Keratinocyte (primary cell): ENCODE measurements at regions not wholly inside any gene's neighbourhood (a gene's known extent, or its start where the extent isn't known, plus 50 kb on each side); places are given as distances from the start of the nearest gene placed in this dataset.

Experiments
- DNase-seq: peaks from one replicate; pipeline ENCODE4 v3.0.0-alpha.2; 2011; ENCODE audit warnings: low read depth, missing footprints, low spot score
- FAIRE-seq: peaks from 2 replicates; lab custom pipeline; 2011; peaks lifted over from hg19 to GRCh38; lab: Jason Lieb, UNC
- H2AFZ ChIP-seq: 2 replicates; pipeline ENCODE4 v1.6.0; 2012; ENCODE audit warnings: low read length, control low read depth, inconsistent platforms; ENCODE audit not compliant: control insufficient read depth
- H3K27ac ChIP-seq: 2 replicates; pipeline ENCODE4 v1.5.1; 2011; ENCODE audit warnings: low read length; ENCODE audit not compliant: control insufficient read depth, insufficient read depth
- H3K27me3 ChIP-seq: 3 replicates; pipeline ENCODE4 v1.6.0; 2011; ENCODE audit warnings: low read length; ENCODE audit not compliant: control insufficient read depth, insufficient read depth; ENCODE audit errors: extremely low read depth
- H3K36me3 ChIP-seq, 2 experiments: 2 replicates in 1 of 2; 3 replicates in 1 of 2; pipeline ENCODE4 v1.5.1; 2011; ENCODE audit warnings: low read length in 2 of 2, mild to moderate bottlenecking in 1 of 2; ENCODE audit not compliant: control insufficient read depth in 2 of 2, insufficient read depth in 2 of 2; ENCODE audit errors: extremely low read depth in 1 of 2
- H3K4me1 ChIP-seq: 3 replicates; pipeline ENCODE4 v1.5.1; 2011; ENCODE audit warnings: low read length; ENCODE audit not compliant: control insufficient read depth, insufficient read depth; ENCODE audit errors: extremely low read depth
- H3K4me2 ChIP-seq: 3 replicates; pipeline ENCODE4 v1.6.0; 2011; ENCODE audit warnings: low read depth, low read length; ENCODE audit not compliant: control insufficient read depth, insufficient read depth; ENCODE audit errors: extremely low read depth
- H3K4me3 ChIP-seq, 3 experiments: fragments of 200-600 bp in 1 of 3; sonication (generic) in 1 of 3; 2 replicates in 2 of 3; 3 replicates in 1 of 3; pipeline ENCODE4 v1.5.1; 2011 to 2016; ENCODE audit warnings: low read length in 3 of 3, mild to moderate bottlenecking in 3 of 3, control low read depth in 2 of 3, inconsistent platforms in 1 of 3, low read depth in 1 of 3, mixed read lengths in 1 of 3, mixed run types in 1 of 3, moderate library complexity in 1 of 3; ENCODE audit not compliant: control insufficient read depth in 2 of 3, insufficient read depth in 2 of 3; ENCODE audit errors: extremely low read depth in 1 of 3
- H3K79me2 ChIP-seq: 2 replicates; pipeline ENCODE4 v1.6.0; 2012; ENCODE audit warnings: low read length; ENCODE audit not compliant: control insufficient read depth, insufficient read depth
- H3K9ac ChIP-seq: 3 replicates; pipeline ENCODE4 v1.6.0; 2011; ENCODE audit warnings: low read length; ENCODE audit not compliant: control insufficient read depth, insufficient read depth; ENCODE audit errors: extremely low read depth
- H3K9me1 ChIP-seq: 3 replicates; pipeline ENCODE4 v1.6.0; 2011; ENCODE audit warnings: low read length; ENCODE audit not compliant: control insufficient read depth, insufficient read depth; ENCODE audit errors: extremely low read depth
- H3K9me3 ChIP-seq: 2 replicates; pipeline ENCODE4 v1.5.1; 2012; ENCODE audit warnings: low read depth, low read length; ENCODE audit not compliant: control insufficient read depth
- H4K20me1 ChIP-seq: 3 replicates; pipeline ENCODE4 v1.6.0; 2011; ENCODE audit warnings: low read length; ENCODE audit not compliant: control insufficient read depth, insufficient read depth; ENCODE audit errors: extremely low read depth
- EZH2 ChIP-seq: IDR thresholded peaks from one replicate; pipeline ENCODE4 v1.6.1; 2012; ENCODE audit warnings: inconsistent platforms, mild to moderate bottlenecking, low read length, moderate library complexity
- dilution Hi-C: fragments of 300-500 bp; cut with MboI; formaldehyde crosslinking; loops from one replicate; pipeline ENCODE4 v1.7.0; 2020; ENCODE audit warnings: low sequenced_read_pairs; ENCODE audit not compliant: extremely low pct_ligation_motif_present
- TF ChIP-seq, protein P1 (sequence below), 3 experiments: IDR thresholded peaks in 1 of 3; conservative IDR thresholded peaks in 1 of 3; optimal IDR thresholded peaks in 1 of 3; 2 replicates in 2 of 3; 3 replicates in 1 of 3; pipeline versions ENCODE3 to v1.5.1; 2011; ENCODE audit warnings: low read length in 3 of 3, mild to moderate bottlenecking in 3 of 3, moderate library complexity in 2 of 3, control low read depth in 1 of 3, inconsistent platforms in 1 of 3; ENCODE audit not compliant: insufficient read depth in 2 of 3; ENCODE audit errors: extremely low read depth in 1 of 3

DNA sequence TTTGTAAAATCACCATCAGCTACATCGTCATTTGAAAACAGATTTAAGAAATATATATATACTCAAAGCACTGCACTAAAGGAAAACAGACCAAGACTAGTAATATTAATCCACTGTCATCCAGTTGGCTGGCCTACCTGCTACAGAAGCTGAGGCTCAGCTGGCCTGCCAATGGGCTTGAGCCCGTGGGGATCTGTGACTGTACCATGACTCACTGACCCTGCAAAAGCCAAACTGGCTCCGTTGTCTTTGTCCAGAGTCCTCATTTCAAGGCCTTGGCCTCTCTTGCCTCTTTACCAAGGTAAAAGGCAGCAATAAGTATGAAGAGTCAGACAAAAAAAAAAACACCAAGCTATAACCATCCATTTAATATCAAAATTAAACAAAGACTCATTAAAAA lies 463.5 kb upstream of the RASGRP1 start:
- H3K79me2 ChIP-seq = no peaks in the 10 kb centered on the region
- no peaks in the 10 kb centered on the region for H3K9me3 ChIP-seq
- H2AFZ ChIP-seq = no peak overlapping the region
- H3K4me1 ChIP-seq = peaks cover 3% of the 10 kb centered on the region
- no peak overlapping the region for H3K4me2 ChIP-seq
- FAIRE-seq (peak; percentile 79), DNase-seq (no peak)
- H3K27ac ChIP-seq = no peak overlapping the region
- H3K9me1 ChIP-seq = no peaks in the 10 kb centered on the region
- H4K20me1 ChIP-seq = no peaks in the 10 kb centered on the region
- H3K36me3 ChIP-seq = no peaks in the 10 kb centered on the region
- H3K9ac ChIP-seq = no peak overlapping the region
- TF ChIP-seq, protein P1, sequence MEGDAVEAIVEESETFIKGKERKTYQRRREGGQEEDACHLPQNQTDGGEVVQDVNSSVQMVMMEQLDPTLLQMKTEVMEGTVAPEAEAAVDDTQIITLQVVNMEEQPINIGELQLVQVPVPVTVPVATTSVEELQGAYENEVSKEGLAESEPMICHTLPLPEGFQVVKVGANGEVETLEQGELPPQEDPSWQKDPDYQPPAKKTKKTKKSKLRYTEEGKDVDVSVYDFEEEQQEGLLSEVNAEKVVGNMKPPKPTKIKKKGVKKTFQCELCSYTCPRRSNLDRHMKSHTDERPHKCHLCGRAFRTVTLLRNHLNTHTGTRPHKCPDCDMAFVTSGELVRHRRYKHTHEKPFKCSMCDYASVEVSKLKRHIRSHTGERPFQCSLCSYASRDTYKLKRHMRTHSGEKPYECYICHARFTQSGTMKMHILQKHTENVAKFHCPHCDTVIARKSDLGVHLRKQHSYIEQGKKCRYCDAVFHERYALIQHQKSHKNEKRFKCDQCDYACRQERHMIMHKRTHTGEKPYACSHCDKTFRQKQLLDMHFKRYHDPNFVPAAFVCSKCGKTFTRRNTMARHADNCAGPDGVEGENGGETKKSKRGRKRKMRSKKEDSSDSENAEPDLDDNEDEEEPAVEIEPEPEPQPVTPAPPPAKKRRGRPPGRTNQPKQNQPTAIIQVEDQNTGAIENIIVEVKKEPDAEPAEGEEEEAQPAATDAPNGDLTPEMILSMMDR (optimal IDR thresholded peaks at IDR 0.05 in 1 of 3, IDR thresholded peaks at IDR 0.05 in 1 of 3, conservative IDR thresholded peaks at IDR 0.05 in 1 of 3; ENCODE audit: extremely low read depth in 1 of 3, insufficient read depth in 2 of 3, low read length in 3 of 3) = no peak
- no peak for TF ChIP-seq EZH2
- dilution Hi-C loops = no loop called here
- no peaks in the 10 kb centered on the region for H3K27me3 ChIP-seq
- no peak overlapping the region for H3K4me3 ChIP-seq

DNA sequence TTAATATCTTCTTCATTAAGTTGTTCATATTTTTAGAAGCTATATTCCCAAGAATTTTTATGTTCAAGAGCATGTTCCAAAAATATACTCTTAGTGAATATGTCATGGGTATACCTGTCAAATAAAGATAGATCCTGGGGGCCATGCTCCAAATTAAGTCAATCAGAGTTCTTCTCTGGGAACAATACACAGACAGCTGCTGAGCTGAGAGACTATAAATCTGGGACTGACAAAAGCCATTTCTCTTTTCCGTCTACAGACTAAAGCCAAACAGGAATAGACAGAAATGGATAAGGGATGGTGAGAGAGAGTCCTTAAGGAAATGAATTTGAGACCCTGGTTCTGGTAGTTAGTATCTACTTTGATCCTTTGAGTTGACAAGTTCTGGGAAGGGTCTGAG lies 465.1 kb upstream of the RASGRP1 start:
- Histone ChIP-seq H2AFZ (no peak overlapping the region), H3K4me3 (no peak overlapping the region), H3K9ac (no peak overlapping the region), H3K79me2 (no peaks in the 10 kb centered on the region), H3K4me1 (peaks cover 3% of the 10 kb centered on the region), H3K9me3 (no peaks in the 10 kb centered on the region), H3K27ac (no peak overlapping the region), H3K27me3 (no peaks in the 10 kb centered on the region), H4K20me1 (no peaks in the 10 kb centered on the region), H3K9me1 (no peaks in the 10 kb centered on the region), H3K36me3 (no peaks in the 10 kb centered on the region), H3K4me2 (no peak overlapping the region)
- dilution Hi-C loops = no loop called here
- no peak for TF ChIP-seq EZH2
- TF ChIP-seq, protein P1 (optimal IDR thresholded peaks at IDR 0.05 in 1 of 3, IDR thresholded peaks at IDR 0.05 in 1 of 3, conservative IDR thresholded peaks at IDR 0.05 in 1 of 3; ENCODE audit: extremely low read depth in 1 of 3, insufficient read depth in 2 of 3, low read length in 3 of 3) = no peak
- FAIRE-seq = no peak
- no peak for DNase-seq
